ENCODE measurements at regions not wholly inside any gene's neighbourhood (a gene's known extent, or its start where the extent isn't known, plus 50 kb on each side); places are given as distances from the start of the nearest gene placed in this dataset.

- H3K4me3 ChIP-seq (ENCODE audit: low read depth in 1 of 2, low read length in 2 of 2) = no peak overlapping the region
- no peaks in the 10 kb centered on the region for H3K9me3 ChIP-seq (ENCODE audit: low read length)
- peaks cover 12% of the 10 kb centered on the region for H3K4me1 ChIP-seq (ENCODE audit: insufficient read depth, low read length)
- no peaks in the 10 kb centered on the region for H3K36me3 ChIP-seq (ENCODE audit: insufficient read depth, low read length)
- no peak overlapping the region for H3K9ac ChIP-seq (ENCODE audit: low read length)
- H3K27ac ChIP-seq (ENCODE audit: low read depth, low read length) = no peak overlapping the region
- H3K27me3 ChIP-seq (ENCODE audit: control insufficient read depth in 1 of 2, insufficient read depth in 2 of 2, low read length in 2 of 2) = no peaks in the 10 kb centered on the region
Observed at GRCh38 chr4:30783751-30784150, 63.6 kb downstream of the PCDH7 start.

DNA sequence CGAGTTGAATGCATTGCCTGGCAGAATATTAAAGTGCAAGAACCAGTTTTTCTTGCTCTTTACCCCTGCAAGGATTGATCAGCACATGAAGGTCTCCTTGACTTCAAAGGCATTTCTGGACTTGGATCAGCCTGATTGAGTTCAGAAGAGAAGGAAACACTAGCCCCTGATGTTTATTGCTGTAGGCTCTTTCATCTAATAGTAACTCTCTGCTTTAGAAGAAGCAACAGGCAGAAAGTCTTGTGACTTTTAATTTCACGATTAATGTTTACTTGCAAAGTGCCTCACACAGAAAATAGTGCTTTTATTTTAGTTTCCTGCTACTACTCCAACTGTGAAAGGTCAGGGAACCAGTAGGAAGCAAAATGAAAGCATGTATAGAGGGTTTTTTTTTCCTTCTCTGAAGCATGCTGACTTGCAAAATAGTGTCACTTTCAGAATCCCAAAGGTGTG is 69.1 kb downstream of the PCDH7 start:
- no peak overlapping the region for H3K27ac ChIP-seq (ENCODE audit: low read depth, low read length)
- peaks cover 20% of the 10 kb centered on the region for H3K4me1 ChIP-seq (ENCODE audit: insufficient read depth, low read length)
- H3K4me3 ChIP-seq (ENCODE audit: low read depth in 1 of 2, low read length in 2 of 2) = no peak overlapping the region
- H3K9ac ChIP-seq (ENCODE audit: low read length) = no peak overlapping the region
- H3K27me3 ChIP-seq (ENCODE audit: control insufficient read depth in 1 of 2, insufficient read depth in 2 of 2, low read length in 2 of 2) = no peaks in the 10 kb centered on the region
- H3K36me3 ChIP-seq (ENCODE audit: insufficient read depth, low read length) = no peaks in the 10 kb centered on the region
- no peaks in the 10 kb centered on the region for H3K9me3 ChIP-seq (ENCODE audit: low read length)

- no peaks in the 10 kb centered on the region for H3K36me3 ChIP-seq (ENCODE audit: insufficient read depth, low read length)
- no peak overlapping the region for H3K27ac ChIP-seq (ENCODE audit: low read depth, low read length)
- H3K9me3 ChIP-seq (ENCODE audit: low read length) = no peaks in the 10 kb centered on the region
- H3K4me1 ChIP-seq (ENCODE audit: insufficient read depth, low read length) = peaks cover 20% of the 10 kb centered on the region
- no peak overlapping the region for H3K4me3 ChIP-seq (ENCODE audit: low read depth in 1 of 2, low read length in 2 of 2)
- no peaks in the 10 kb centered on the region for H3K27me3 ChIP-seq (ENCODE audit: control insufficient read depth in 1 of 2, insufficient read depth in 2 of 2, low read length in 2 of 2)
- no peak overlapping the region for H3K9ac ChIP-seq (ENCODE audit: low read length)
Observed at GRCh38 chr4:30790123-30790522, 70.0 kb downstream of the PCDH7 start.

- Histone ChIP-seq H3K9me3 (ENCODE audit: low read length) (no peaks in the 10 kb centered on the region), H3K27ac (ENCODE audit: low read depth, low read length) (no peak overlapping the region), H3K4me1 (ENCODE audit: insufficient read depth, low read length) (peaks cover 13% of the 10 kb centered on the region), H3K9ac (ENCODE audit: low read length) (no peak overlapping the region), H3K27me3 (ENCODE audit: control insufficient read depth in 1 of 2, insufficient read depth in 2 of 2, low read length in 2 of 2) (no peaks in the 10 kb centered on the region), H3K36me3 (ENCODE audit: insufficient read depth, low read length) (no peaks in the 10 kb centered on the region), H3K4me3 (ENCODE audit: low read depth in 1 of 2, low read length in 2 of 2) (no peak overlapping the region)
Observed at GRCh38 chr4:30790998-30791397, 70.8 kb downstream of the PCDH7 start.

DNA sequence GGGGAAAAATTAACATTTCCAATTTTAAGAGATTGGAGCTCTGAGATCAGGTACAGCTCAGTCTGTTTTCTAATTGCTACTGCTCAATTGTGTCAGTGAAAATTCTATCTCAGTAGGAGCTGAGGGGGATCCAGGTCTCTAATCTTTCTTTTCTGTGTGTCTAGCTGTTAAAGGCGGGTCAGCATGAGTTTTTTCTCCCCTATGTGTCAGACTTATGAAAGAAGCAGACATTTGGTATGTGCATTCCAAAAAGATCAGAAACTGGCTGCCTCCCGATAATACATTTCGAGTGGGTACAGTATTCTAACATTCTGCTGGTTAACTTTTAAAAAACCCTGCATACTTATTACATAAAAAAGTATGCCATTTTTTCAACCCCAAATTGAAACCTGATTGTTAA is 72.4 kb downstream of the PCDH7 start:
- no peaks in the 10 kb centered on the region for H3K9me3 ChIP-seq (ENCODE audit: low read length)
- no peaks in the 10 kb centered on the region for H3K36me3 ChIP-seq (ENCODE audit: insufficient read depth, low read length)
- no peak overlapping the region for H3K27ac ChIP-seq (ENCODE audit: low read depth, low read length)
- H3K27me3 ChIP-seq (ENCODE audit: control insufficient read depth in 1 of 2, insufficient read depth in 2 of 2, low read length in 2 of 2) = no peaks in the 10 kb centered on the region
- H3K9ac ChIP-seq (ENCODE audit: low read length) = no peak overlapping the region
- H3K4me3 ChIP-seq (ENCODE audit: low read depth in 1 of 2, low read length in 2 of 2) = no peak overlapping the region
- H3K4me1 ChIP-seq (ENCODE audit: insufficient read depth, low read length) = peaks cover 8% of the 10 kb centered on the region

DNA sequence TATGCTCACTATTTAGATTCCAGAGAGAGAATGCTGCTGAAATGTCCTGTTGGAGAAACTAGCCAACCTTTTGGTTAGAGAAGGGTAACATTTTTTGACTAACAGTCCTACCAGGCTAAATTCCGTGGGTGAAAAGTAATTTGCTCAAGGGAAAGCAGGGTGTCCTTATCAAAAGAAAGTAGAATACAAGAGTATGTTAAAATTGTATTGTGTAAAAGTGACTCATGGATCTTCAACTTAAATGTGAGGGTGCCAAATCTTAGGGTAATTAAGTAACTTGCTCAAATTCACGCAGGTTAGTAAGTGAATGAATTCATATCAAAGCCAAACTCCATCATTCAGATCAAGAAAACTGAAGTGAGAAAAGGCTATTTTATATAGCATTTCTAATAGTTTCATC is 81.7 kb downstream of the PCDH7 start:
- no peak overlapping the region for H3K27ac ChIP-seq (ENCODE audit: low read depth, low read length)

GRCh38 chr4:30802622-30803323 is 82.6 kb downstream of the PCDH7 start:
- H3K9me3 ChIP-seq (ENCODE audit: low read length) = no peaks in the 10 kb centered on the region
- no peaks in the 10 kb centered on the region for H3K4me1 ChIP-seq (ENCODE audit: insufficient read depth, low read length)
- H3K27me3 ChIP-seq (ENCODE audit: control insufficient read depth in 1 of 2, insufficient read depth in 2 of 2, low read length in 2 of 2) = no peaks in the 10 kb centered on the region
- H3K36me3 ChIP-seq (ENCODE audit: insufficient read depth, low read length) = no peaks in the 10 kb centered on the region
- no peak overlapping the region for H3K27ac ChIP-seq (ENCODE audit: low read depth, low read length)
- no peak overlapping the region for H3K4me3 ChIP-seq (ENCODE audit: low read depth in 1 of 2, low read length in 2 of 2)
- H3K9ac ChIP-seq (ENCODE audit: low read length) = no peak overlapping the region

More for the DNA sequence above, 81.7 kb downstream of the PCDH7 start:
- Histone ChIP-seq H3K36me3 (ENCODE audit: insufficient read depth, low read length) (no peaks in the 10 kb centered on the region), H3K9me3 (ENCODE audit: low read length) (no peaks in the 10 kb centered on the region), H3K27me3 (ENCODE audit: control insufficient read depth in 1 of 2, insufficient read depth in 2 of 2, low read length in 2 of 2) (no peaks in the 10 kb centered on the region), H3K9ac (ENCODE audit: low read length) (no peak overlapping the region), H3K4me1 (ENCODE audit: insufficient read depth, low read length) (no peaks in the 10 kb centered on the region), H3K4me3 (ENCODE audit: low read depth in 1 of 2, low read length in 2 of 2) (no peak overlapping the region)

DNA sequence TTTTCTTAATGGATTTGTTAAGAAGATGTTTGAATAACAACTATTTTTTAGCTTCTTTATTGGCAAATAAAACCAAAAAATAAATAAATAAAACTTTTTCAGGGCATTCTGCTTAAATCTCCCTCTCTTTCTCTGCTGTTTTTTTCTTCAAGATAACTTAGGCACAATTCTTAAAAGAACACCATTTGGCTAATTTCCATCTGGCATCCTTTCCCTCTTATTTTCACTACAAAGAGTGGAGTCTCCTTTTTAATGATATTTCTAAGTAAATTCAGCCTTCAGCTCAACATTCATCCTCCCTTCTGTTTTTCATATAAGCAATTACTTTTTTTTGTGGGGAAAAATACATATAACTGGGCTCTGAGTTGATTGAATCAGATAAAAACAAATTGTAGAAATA is 88.1 kb downstream of the PCDH7 start:
- Histone ChIP-seq H3K27ac (ENCODE audit: low read depth, low read length) (no peak overlapping the region), H3K4me1 (ENCODE audit: insufficient read depth, low read length) (peaks cover 6% of the 10 kb centered on the region), H3K9ac (ENCODE audit: low read length) (no peak overlapping the region), H3K9me3 (ENCODE audit: low read length) (no peaks in the 10 kb centered on the region), H3K27me3 (ENCODE audit: control insufficient read depth in 1 of 2, insufficient read depth in 2 of 2, low read length in 2 of 2) (no peaks in the 10 kb centered on the region), H3K4me3 (ENCODE audit: low read depth in 1 of 2, low read length in 2 of 2) (no peak overlapping the region), H3K36me3 (ENCODE audit: insufficient read depth, low read length) (no peaks in the 10 kb centered on the region)

DNA sequence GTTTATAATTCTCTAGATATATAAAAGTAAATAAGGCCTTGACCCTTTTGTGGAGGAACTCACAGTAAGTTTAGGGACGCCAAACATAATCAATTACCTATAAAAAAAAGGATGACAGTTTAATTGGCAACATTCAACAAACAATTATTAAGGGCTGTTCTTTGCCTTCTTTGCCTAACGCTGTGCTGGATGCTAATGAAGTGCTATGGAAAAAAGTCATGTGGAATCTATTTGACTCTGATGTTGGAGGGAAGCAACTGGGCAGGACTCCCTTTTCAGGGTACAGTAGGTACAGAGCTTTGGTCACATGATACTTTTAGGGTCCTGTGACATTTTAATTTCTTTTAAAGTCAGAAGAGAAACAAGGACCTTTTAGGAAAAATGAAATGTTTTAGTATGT is 91.1 kb downstream of the PCDH7 start:
- no peak overlapping the region for H3K4me3 ChIP-seq (ENCODE audit: low read depth in 1 of 2, low read length in 2 of 2)
- H3K4me1 ChIP-seq (ENCODE audit: insufficient read depth, low read length) = peaks cover 6% of the 10 kb centered on the region
- no peak overlapping the region for H3K9ac ChIP-seq (ENCODE audit: low read length)
- no peak overlapping the region for H3K27ac ChIP-seq (ENCODE audit: low read depth, low read length)
- H3K36me3 ChIP-seq (ENCODE audit: insufficient read depth, low read length) = no peaks in the 10 kb centered on the region
- H3K9me3 ChIP-seq (ENCODE audit: low read length) = no peaks in the 10 kb centered on the region
- H3K27me3 ChIP-seq (ENCODE audit: control insufficient read depth in 1 of 2, insufficient read depth in 2 of 2, low read length in 2 of 2) = no peaks in the 10 kb centered on the region

- H3K27ac ChIP-seq (ENCODE audit: low read depth, low read length) = no peak overlapping the region
- peaks cover 6% of the 10 kb centered on the region for H3K4me1 ChIP-seq (ENCODE audit: insufficient read depth, low read length)
- no peak overlapping the region for H3K9ac ChIP-seq (ENCODE audit: low read length)
- H3K27me3 ChIP-seq (ENCODE audit: control insufficient read depth in 1 of 2, insufficient read depth in 2 of 2, low read length in 2 of 2) = no peaks in the 10 kb centered on the region
- no peak overlapping the region for H3K4me3 ChIP-seq (ENCODE audit: low read depth in 1 of 2, low read length in 2 of 2)
- H3K9me3 ChIP-seq (ENCODE audit: low read length) = no peaks in the 10 kb centered on the region
- no peaks in the 10 kb centered on the region for H3K36me3 ChIP-seq (ENCODE audit: insufficient read depth, low read length)
Observed at GRCh38 chr4:30815685-30816084, 95.5 kb downstream of the PCDH7 start.

DNA sequence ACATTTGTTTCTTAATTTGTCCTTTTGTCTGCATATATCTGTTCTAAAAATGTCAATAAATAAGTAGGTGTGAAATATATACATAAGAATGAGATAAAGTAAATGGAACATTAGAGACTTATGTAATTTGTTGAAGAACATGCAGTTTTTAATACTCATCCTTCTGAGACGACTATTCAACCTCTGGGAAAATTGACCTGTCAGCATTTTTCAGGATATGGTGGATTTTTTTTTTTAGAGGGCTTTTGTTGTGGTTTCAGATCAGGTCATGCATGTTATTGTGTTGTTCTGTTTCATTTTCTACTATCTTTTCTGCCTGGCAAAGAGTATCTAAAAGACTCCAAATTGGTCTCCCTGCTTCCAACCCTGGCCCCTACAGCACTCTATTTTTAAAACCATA is 97.3 kb downstream of the PCDH7 start:
- Histone ChIP-seq H3K27ac (ENCODE audit: low read depth, low read length) (no peak overlapping the region), H3K4me1 (ENCODE audit: insufficient read depth, low read length) (peaks cover 3% of the 10 kb centered on the region)

DNA sequence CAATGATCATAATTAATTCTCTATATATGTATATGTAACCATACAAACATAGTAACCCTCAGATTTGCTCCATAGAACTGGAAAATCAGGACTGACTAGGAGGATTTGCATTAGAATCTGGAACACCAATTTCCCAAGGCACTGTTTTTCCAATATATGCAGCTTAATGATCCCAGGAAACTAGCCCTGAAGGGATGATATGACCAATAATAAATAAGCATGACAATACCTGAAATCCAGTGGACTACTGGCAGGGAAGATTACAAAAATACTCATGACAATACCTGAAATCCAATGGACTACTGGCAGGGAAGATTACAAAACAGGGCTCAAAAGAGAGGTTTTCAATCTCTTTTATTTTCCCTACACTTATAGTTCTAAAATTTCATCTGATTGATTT is 98.4 kb downstream of the PCDH7 start:
- Histone ChIP-seq H3K27ac (ENCODE audit: low read depth, low read length) (no peak overlapping the region), H3K27me3 (ENCODE audit: control insufficient read depth in 1 of 2, insufficient read depth in 2 of 2, low read length in 2 of 2) (no peaks in the 10 kb centered on the region), H3K36me3 (ENCODE audit: insufficient read depth, low read length) (no peaks in the 10 kb centered on the region), H3K9me3 (ENCODE audit: low read length) (no peaks in the 10 kb centered on the region), H3K4me3 (ENCODE audit: low read depth in 1 of 2, low read length in 2 of 2) (no peak overlapping the region), H3K9ac (ENCODE audit: low read length) (no peak overlapping the region), H3K4me1 (ENCODE audit: insufficient read depth, low read length) (peaks cover 3% of the 10 kb centered on the region)

More for the DNA sequence above, 97.3 kb downstream of the PCDH7 start:
- Histone ChIP-seq H3K36me3 (ENCODE audit: insufficient read depth, low read length) (no peaks in the 10 kb centered on the region), H3K27me3 (ENCODE audit: control insufficient read depth in 1 of 2, insufficient read depth in 2 of 2, low read length in 2 of 2) (no peaks in the 10 kb centered on the region), H3K9ac (ENCODE audit: low read length) (no peak overlapping the region), H3K9me3 (ENCODE audit: low read length) (no peaks in the 10 kb centered on the region), H3K4me3 (ENCODE audit: low read depth in 1 of 2, low read length in 2 of 2) (no peak overlapping the region)
